Peyer's patch (tissue), 4 donors: ENCODE measurements at regions not wholly inside any gene's neighbourhood (a gene's known extent, or its start where the extent isn't known, plus 50 kb on each side); places are given as distances from the start of the nearest gene placed in this dataset.

Experiments used
- CTCF ChIP-seq, 6 experiments: fragments of 450-650 bp in 4 of 6; fragments of 200-600 bp in 2 of 6; sonication (generic) in 1 of 6; IDR thresholded peaks; one replicate each; pipeline ENCODE4 v1.5.1; 2017 to 2019; ENCODE audit warnings: antibody characterized with exemption in 6 of 6, mild to moderate bottlenecking in 3 of 6, moderate library complexity in 1 of 6
- POLR2A ChIP-seq, 2 donors: fragments of 450-650 bp; IDR thresholded peaks; one replicate each; pipeline ENCODE4 v1.5.1; 2017; ENCODE audit warnings: antibody characterized with exemption in 2 of 2, mild to moderate bottlenecking in 2 of 2, moderate library complexity in 2 of 2

GRCh38 chr13:68970532-68970931 is 1137.1 kb upstream of the ATXN8OS start:
- TF ChIP-seq POLR2A (IDR thresholded peaks at IDR 0.05): no peak
- no peak for TF ChIP-seq CTCF (IDR thresholded peaks at IDR 0.05)
